ENCODE measurements at regions not wholly inside any gene's neighbourhood (a gene's known extent, or its start where the extent isn't known, plus 50 kb on each side); places are given as distances from the start of the nearest gene placed in this dataset.

- Histone ChIP-seq H4K5ac (ENCODE audit: insufficient read length, low read depth, low read length) (no peak overlapping the region), H2BK15ac (ENCODE audit: low read length) (no peak overlapping the region), H3K56ac (replicated peaks; ENCODE audit: insufficient read length, low read depth, low read length) (no peak overlapping the region), H4K91ac (replicated peaks; ENCODE audit: insufficient read length, low read length) (no peak overlapping the region), H2BK20ac (ENCODE audit: low read length) (no peak overlapping the region), H3K27ac (ENCODE audit: low read depth, low read length) (no peak overlapping the region), H2AK5ac (ENCODE audit: low read depth, low read length) (no peak overlapping the region), H4K8ac (ENCODE audit: extremely low read depth, insufficient read depth, low read length) (no peak overlapping the region), H3K9ac (replicated peaks in 1 of 4; ENCODE audit: extremely low read depth in 1 of 4, low read depth in 3 of 4, low read length in 3 of 4) (no peak overlapping the region), H2BK120ac (replicated peaks; ENCODE audit: low read depth, low read length) (no peak overlapping the region), H3K4me2 (ENCODE audit: insufficient read depth in 1 of 2, low read depth in 2 of 2, low read length in 2 of 2) (no peak overlapping the region), H3K18ac (ENCODE audit: extremely low read depth, low read length) (no peak overlapping the region), H3K27me3 (replicated peaks in 1 of 4; ENCODE audit: control insufficient read depth in 3 of 4, extremely low read depth in 1 of 4, insufficient read depth in 3 of 4, low read length in 3 of 4) (no peaks in the 10 kb centered on the region), H3K4ac (replicated peaks; ENCODE audit: insufficient read length, low read depth, low read length) (no peak overlapping the region), H3K4me3 (ENCODE audit: extremely low read depth in 1 of 4, insufficient read depth in 2 of 4, low read depth in 3 of 4, low read length in 4 of 4) (no peak overlapping the region), H3K4me1 (replicated peaks in 1 of 4; ENCODE audit: control insufficient read depth in 3 of 4, insufficient read depth in 4 of 4, low read length in 3 of 4) (no peaks in the 10 kb centered on the region), H2AFZ (ENCODE audit: low read length) (no peak overlapping the region), H3K79me2 (ENCODE audit: control insufficient read depth in 1 of 2, insufficient read depth in 2 of 2, low read length in 2 of 2) (no peaks in the 10 kb centered on the region), H3K23ac (ENCODE audit: insufficient read length) (no peak overlapping the region), H4K20me1 (replicated peaks in 1 of 2; ENCODE audit: control insufficient read depth in 1 of 2, insufficient read depth in 2 of 2, low read length in 2 of 2) (no peaks in the 10 kb centered on the region), H3K36me3 (ENCODE audit: control insufficient read depth in 2 of 4, insufficient read depth in 4 of 4, low read length in 3 of 4) (no peaks in the 10 kb centered on the region), H3K23me2 (ENCODE audit: low read depth, low read length) (no peaks in the 10 kb centered on the region), H2BK5ac (ENCODE audit: low read depth, low read length) (no peak overlapping the region), H3K14ac (ENCODE audit: insufficient read length) (no peak overlapping the region), H3K9me3 (ENCODE audit: insufficient read depth in 2 of 2, low read depth in 1 of 2, low read length in 1 of 2) (no peaks in the 10 kb centered on the region), H3K79me1 (ENCODE audit: low read depth, low read length) (no peaks in the 10 kb centered on the region), H2BK12ac (ENCODE audit: low read depth, low read length) (no peak overlapping the region)
- no peak for TF ChIP-seq CBX5 (IDR thresholded peaks at IDR 0.05; ENCODE audit: low read depth, low read length)
- TF ChIP-seq NANOG (IDR thresholded peaks at IDR 0.05; ENCODE audit: insufficient read depth, low read depth, low read length, poor library complexity, severe bottlenecking), result no peak
- TF ChIP-seq KDM4A (IDR thresholded peaks at IDR 0.05; ENCODE audit: low read depth, low read length, severe bottlenecking), result no peak
- no peak for TF ChIP-seq ZNF274 (IDR thresholded peaks at IDR 0.05; ENCODE audit: borderline replicate concordance, extremely low read depth, low read length)
- TF ChIP-seq SRF (IDR thresholded peaks at IDR 0.05; ENCODE audit: low read depth, low read length), result no peak
- TF ChIP-seq BCL11A (IDR thresholded peaks at IDR 0.05; ENCODE audit: low read depth in 2 of 2, low read length in 2 of 2), result no peak
- no peak for TF ChIP-seq RAD21 (IDR thresholded peaks at IDR 0.05 in 1 of 2, conservative IDR thresholded peaks at IDR 0.05 in 1 of 2; ENCODE audit: low read depth in 2 of 2, low read length in 2 of 2)
- no peak for TF ChIP-seq TEAD4 (IDR thresholded peaks at IDR 0.05; ENCODE audit: low read depth, low read length)
- no peak for TF ChIP-seq SAP30 (IDR thresholded peaks at IDR 0.05; ENCODE audit: insufficient read depth, insufficient replicate concordance, low read length)
- no peak for TF ChIP-seq GTF2F1 (IDR thresholded peaks at IDR 0.05; ENCODE audit: borderline replicate concordance, low read depth, low read length)
- TF ChIP-seq POU5F1 (IDR thresholded peaks at IDR 0.05; ENCODE audit: low read depth, low read length), result no peak
- no peak for TF ChIP-seq RXRA (IDR thresholded peaks at IDR 0.05; ENCODE audit: insufficient read depth, low read depth, low read length)
- no peak for TF ChIP-seq FOSL1 (IDR thresholded peaks at IDR 0.05; ENCODE audit: insufficient read depth, low read depth, low read length)
- DNase-seq (ENCODE audit: low read depth in 1 of 2, low spot score in 2 of 2) (no peak), FAIRE-seq (no peak)
- ChIA-PET CTCF (ENCODE audit: partially characterized antibody) (interaction anchor here (0.9 to 1.5 kb wide), 4 partner anchors 14 to 332 kb away, joined by 3 read pairs; no protein-coding TSS in a partner anchor), POLR2A (ENCODE audit: partially characterized antibody) (no interaction called here)
- WGBS, 2 experiments (ENCODE audit: extremely low coverage in 1 of 2, insufficient coverage in 1 of 2, insufficient read length in 1 of 2, insufficient replicate concordance in 2 of 2, low coverage in 1 of 2, low lambda C conversion rate in 2 of 2, missing lambda C conversion rate in 1 of 2), result 93% methylated on average over 2 of the region's 2 CpGs; no CpG with 5 or more reads in 1 of the 2 experiments
These were observed 116.2 kb upstream of the MMS22L start for GRCh38 chr6:97399208-97399607.
